Calu3 (cell line): ENCODE measurements at regions not wholly inside any gene's neighbourhood (a gene's known extent, or its start where the extent isn't known, plus 50 kb on each side); places are given as distances from the start of the nearest gene placed in this dataset.

ENCODE experiments used
- BruUV-seq: library from RNA; stranded (reverse); fragments of 400-500 nt; replicated peaks from 2 replicates; lab custom pipeline; 2021; lab: Mats Ljungman, UMichigan
- CTCF ChIA-PET: fragments of 300-600 bp; sonication (Branson Sonifier 250); formaldehyde crosslinking; loops from one replicate; lab custom pipeline; 2022; ENCODE audit warnings: antibody characterized with exemption; lab: Charles Lee
- DNase-seq: peaks from one replicate; pipeline ENCODE4 v3.0.0; 2022
- H3K27ac Mint-ChIP-seq: one replicate; pipeline ENCODE4 v1.8.0; 2022; ENCODE audit warnings: mixed read lengths; ENCODE audit not compliant: unreplicated experiment
- H3K27me3 Mint-ChIP-seq: one replicate; pipeline ENCODE4 v1.8.0; 2022; ENCODE audit warnings: mixed read lengths; ENCODE audit not compliant: unreplicated experiment
- H3K36me3 Mint-ChIP-seq: one replicate; pipeline ENCODE4 v1.8.0; 2022; ENCODE audit warnings: mild to moderate bottlenecking, moderate library complexity, mixed read lengths; ENCODE audit not compliant: insufficient read depth, unreplicated experiment
- H3K4me1 Mint-ChIP-seq: one replicate; pipeline ENCODE4 v1.8.0; 2022; ENCODE audit warnings: mild to moderate bottlenecking, low read depth, mixed read lengths; ENCODE audit not compliant: unreplicated experiment
- H3K4me3 Mint-ChIP-seq: one replicate; pipeline ENCODE4 v1.8.0; 2022; ENCODE audit warnings: mild to moderate bottlenecking, low read depth, moderate library complexity, mixed read lengths; ENCODE audit not compliant: unreplicated experiment
- H3K9me3 Mint-ChIP-seq: one replicate; pipeline ENCODE4 v1.8.0; 2022; ENCODE audit warnings: low read depth, mixed read lengths; ENCODE audit not compliant: unreplicated experiment
- CTCF ChIP-seq: fragments of 200-600 bp; IDR thresholded peaks from one replicate; pipeline ENCODE4 v1.8.0; 2022; ENCODE audit warnings: antibody characterized with exemption; ENCODE audit not compliant: unreplicated experiment
- intact Hi-C: fragments of 100-400 bp; cut with micrococcal nuclease; formaldehyde crosslinking; loops from one replicate; pipeline ENCODE4 v1.10.0; 2022; ENCODE audit not compliant: unreplicated experiment

GRCh38 chr17:73698966-73699365 is 54.7 kb upstream of the SDK2 start:
- H3K9me3 Mint-ChIP-seq = peaks cover 3% of the 10 kb centered on the region
- no peaks in the 10 kb centered on the region for H3K36me3 Mint-ChIP-seq
- CTCF ChIA-PET = no interaction called here
- intact Hi-C loops = no loop called here
- no peak overlapping the region for H3K4me3 Mint-ChIP-seq
- no peak for TF ChIP-seq CTCF
- no TSS peak for BruUV-seq
- no peak for DNase-seq
- peaks cover 59% of the 10 kb centered on the region for H3K27me3 Mint-ChIP-seq
- no peak overlapping the region for H3K27ac Mint-ChIP-seq
- no peaks in the 10 kb centered on the region for H3K4me1 Mint-ChIP-seq

GRCh38 chr17:73701701-73702100 is 57.5 kb upstream of the SDK2 start:
- DNase-seq = no peak
- no peaks in the 10 kb centered on the region for H3K36me3 Mint-ChIP-seq
- intact Hi-C loops = no loop called here
- peaks cover 75% of the 10 kb centered on the region for H3K27me3 Mint-ChIP-seq
- CTCF ChIA-PET = interaction anchor here (0.7 kb wide), 2 partner anchors 443 to 537 kb away, joined by 3 to 4 read pairs; partner anchors contain the start of gene SSTR2
- H3K27ac Mint-ChIP-seq = no peak overlapping the region
- H3K4me3 Mint-ChIP-seq = no peak overlapping the region
- H3K9me3 Mint-ChIP-seq = no peaks in the 10 kb centered on the region
- no TSS peak for BruUV-seq
- no peaks in the 10 kb centered on the region for H3K4me1 Mint-ChIP-seq
- no peak for TF ChIP-seq CTCF

GRCh38 chr17:73703192-73703591 is 58.9 kb upstream of the SDK2 start:
- no TSS peak for BruUV-seq
- TF ChIP-seq CTCF = no peak
- H3K27ac Mint-ChIP-seq = no peak overlapping the region
- DNase-seq = no peak
- intact Hi-C loops = no loop called here
- peaks cover 80% of the 10 kb centered on the region for H3K27me3 Mint-ChIP-seq
- no peaks in the 10 kb centered on the region for H3K4me1 Mint-ChIP-seq
- no peak overlapping the region for H3K4me3 Mint-ChIP-seq
- CTCF ChIA-PET = no interaction called here
- no peaks in the 10 kb centered on the region for H3K9me3 Mint-ChIP-seq
- no peaks in the 10 kb centered on the region for H3K36me3 Mint-ChIP-seq

GRCh38 chr17:73703917-73704316 is 59.7 kb upstream of the SDK2 start:
- Mint-ChIP-seq H3K36me3 (no peaks in the 10 kb centered on the region), H3K27me3 (peaks cover 80% of the 10 kb centered on the region), H3K9me3 (no peaks in the 10 kb centered on the region), H3K27ac (no peak overlapping the region), H3K4me3 (no peak overlapping the region), H3K4me1 (no peaks in the 10 kb centered on the region)
- CTCF ChIA-PET = no interaction called here
- no peak for TF ChIP-seq CTCF
- BruUV-seq = no TSS peak
- intact Hi-C loops = no loop called here
- DNase-seq = no peak

GRCh38 chr17:73705594-73705993 is 61.3 kb upstream of the SDK2 start:
- TF ChIP-seq CTCF = no peak
- intact Hi-C loops = no loop called here

More at GRCh38 chr17:73705594-73705993, 61.3 kb upstream of the SDK2 start:
- Mint-ChIP-seq H3K27me3 (peaks cover 87% of the 10 kb centered on the region), H3K36me3 (no peaks in the 10 kb centered on the region), H3K4me3 (no peak overlapping the region), H3K4me1 (no peaks in the 10 kb centered on the region), H3K27ac (no peak overlapping the region), H3K9me3 (no peaks in the 10 kb centered on the region)
- no peak for DNase-seq
- CTCF ChIA-PET = no interaction called here
- BruUV-seq = no TSS peak
